Endothelial cell (in vitro differentiated cells): ENCODE measurements at regions not wholly inside any gene's neighbourhood (a gene's known extent, or its start where the extent isn't known, plus 50 kb on each side); places are given as distances from the start of the nearest gene placed in this dataset.

ENCODE experiments used
- DNase-seq: peaks from one replicate; pipeline ENCODE4 v3.0.0; 2021; ENCODE audit warnings: low spot score
- H3K27ac Mint-ChIP-seq: one replicate; pipeline ENCODE4 v1.8.0; 2021; ENCODE audit warnings: mixed read lengths, inconsistent platforms; ENCODE audit not compliant: unreplicated experiment
- H3K27me3 Mint-ChIP-seq: one replicate; pipeline ENCODE4 v1.8.0; 2021; ENCODE audit warnings: mild to moderate bottlenecking, moderate library complexity, mixed read lengths, inconsistent platforms; ENCODE audit not compliant: unreplicated experiment
- H3K36me3 Mint-ChIP-seq: one replicate; pipeline ENCODE4 v1.8.0; 2021; ENCODE audit warnings: mild to moderate bottlenecking, low read depth, mixed read lengths, inconsistent platforms; ENCODE audit not compliant: unreplicated experiment
- H3K4me1 Mint-ChIP-seq: one replicate; pipeline ENCODE4 v1.8.0; 2021; ENCODE audit warnings: mild to moderate bottlenecking, mixed read lengths, inconsistent platforms; ENCODE audit not compliant: unreplicated experiment
- H3K4me3 Mint-ChIP-seq: one replicate; pipeline ENCODE4 v1.8.0; 2021; ENCODE audit warnings: mild to moderate bottlenecking, mixed read lengths, inconsistent platforms; ENCODE audit not compliant: unreplicated experiment
- H3K9me3 Mint-ChIP-seq: one replicate; pipeline ENCODE4 v1.8.0; 2021; ENCODE audit warnings: mixed read lengths, inconsistent platforms; ENCODE audit not compliant: unreplicated experiment
- CTCF ChIP-seq: fragments of 200-600 bp; sonication (generic); IDR thresholded peaks from one replicate; pipeline ENCODE4 v1.5.0; 2021; ENCODE audit warnings: antibody characterized with exemption; ENCODE audit not compliant: unreplicated experiment

GRCh38 chr3:24838533-24838932 is 343.9 kb upstream of the THRB start:
- no peak overlapping the region for H3K27ac Mint-ChIP-seq
- H3K9me3 Mint-ChIP-seq, result no peaks in the 10 kb centered on the region

DNA sequence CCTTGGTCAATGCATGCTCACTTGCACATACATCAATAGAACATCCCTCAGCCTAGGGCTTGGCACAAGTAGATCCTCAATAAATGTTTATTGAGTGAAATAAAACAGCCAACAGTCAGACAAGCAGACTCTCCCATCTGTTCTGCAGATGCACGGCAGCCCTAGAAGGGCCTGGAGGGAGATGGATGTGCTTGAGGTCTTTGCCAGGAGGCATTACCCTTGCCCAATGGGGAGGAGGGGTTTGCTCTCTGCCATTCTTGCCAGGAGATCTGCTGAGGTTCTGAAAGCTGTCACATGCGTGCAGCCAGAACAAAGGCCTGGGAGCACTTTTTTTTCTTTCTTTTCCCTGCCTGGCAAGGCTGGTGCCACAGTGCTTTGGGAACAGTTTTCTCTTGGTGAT is 349.3 kb upstream of the THRB start:
- Mint-ChIP-seq H3K4me3 (no peak overlapping the region), H3K27ac (no peak overlapping the region), H3K36me3 (no peaks in the 10 kb centered on the region), H3K9me3 (no peaks in the 10 kb centered on the region), H3K4me1 (no peaks in the 10 kb centered on the region), H3K27me3 (no peaks in the 10 kb centered on the region)
- no peak for TF ChIP-seq CTCF
- DNase-seq, result no peak

More at GRCh38 chr3:24838533-24838932, 343.9 kb upstream of the THRB start:
- H3K27me3 Mint-ChIP-seq, result no peaks in the 10 kb centered on the region
- no peak for TF ChIP-seq CTCF
- no peaks in the 10 kb centered on the region for H3K4me1 Mint-ChIP-seq
- H3K4me3 Mint-ChIP-seq, result no peak overlapping the region
- no peak for DNase-seq
- no peaks in the 10 kb centered on the region for H3K36me3 Mint-ChIP-seq

GRCh38 chr3:24845524-24846155 is 351.0 kb upstream of the THRB start:
- Mint-ChIP-seq H3K36me3 (no peaks in the 10 kb centered on the region), H3K4me1 (peaks cover 13% of the 10 kb centered on the region), H3K27me3 (no peaks in the 10 kb centered on the region), H3K4me3 (no peak overlapping the region), H3K27ac (no peak overlapping the region), H3K9me3 (no peaks in the 10 kb centered on the region)
- TF ChIP-seq CTCF, result no peak
- no peak for DNase-seq

- H3K27me3 Mint-ChIP-seq, result no peaks in the 10 kb centered on the region
- DNase-seq, result no peak
- H3K36me3 Mint-ChIP-seq, result no peaks in the 10 kb centered on the region
- no peaks in the 10 kb centered on the region for H3K9me3 Mint-ChIP-seq
- H3K4me1 Mint-ChIP-seq, result peaks cover 16% of the 10 kb centered on the region
- TF ChIP-seq CTCF, result no peak
- H3K4me3 Mint-ChIP-seq, result no peak overlapping the region
- H3K27ac Mint-ChIP-seq, result no peak overlapping the region
These were observed 351.7 kb upstream of the THRB start for GRCh38 chr3:24846286-24846860.

- no peak for DNase-seq
- no peak overlapping the region for H3K4me3 Mint-ChIP-seq
- H3K9me3 Mint-ChIP-seq, result no peaks in the 10 kb centered on the region
- H3K27ac Mint-ChIP-seq, result no peak overlapping the region
- peaks cover 16% of the 10 kb centered on the region for H3K4me1 Mint-ChIP-seq
- no peaks in the 10 kb centered on the region for H3K27me3 Mint-ChIP-seq
- no peaks in the 10 kb centered on the region for H3K36me3 Mint-ChIP-seq
- TF ChIP-seq CTCF, result no peak
These were observed 355.6 kb upstream of the THRB start for GRCh38 chr3:24850245-24850644.
